Skin epidermis (tissue), 12 donors: ENCODE measurements at regions not wholly inside any gene's neighbourhood (a gene's known extent, or its start where the extent isn't known, plus 50 kb on each side); places are given as distances from the start of the nearest gene placed in this dataset.
"Not testable (repeated sequence)": the region's sequence is repeated elsewhere in the genome, so short reads cannot be mapped to it uniquely, and the experiment has no call there.

Experiments
- H3K27ac ChIP-seq, 21 experiments: fragments of 200-600 bp; sonication (generic) in 11 of 21; one replicate each; pipeline ENCODE4 v1.5.0; 2020; ENCODE audit warnings: mild to moderate bottlenecking in 3 of 21, inconsistent platforms in 2 of 21, moderate library complexity in 2 of 21
- H3K4me3 ChIP-seq, 7 experiments: fragments of 200-600 bp; sonication (generic) in 2 of 7; one replicate each; pipeline ENCODE4 v1.5.0; 2020; ENCODE audit warnings: inconsistent platforms in 2 of 7, mild to moderate bottlenecking in 2 of 7, moderate library complexity in 1 of 7

GRCh38 chr4:132767901-132768300 lies 381.2 kb upstream of the PCDH10 start:
- Histone ChIP-seq H3K27ac (no peak overlapping the region), H3K4me3 (no peak overlapping the region)

- Histone ChIP-seq H3K27ac (no peak overlapping the region), H3K4me3 (no peak overlapping the region)
Observed at GRCh38 chr4:132770776-132771175, 378.3 kb upstream of the PCDH10 start.

GRCh38 chr4:132792310-132792709 lies 356.8 kb upstream of the PCDH10 start:
- H3K4me3 ChIP-seq: no peak overlapping the region

GRCh38 chr4:132797856-132798255 lies 351.2 kb upstream of the PCDH10 start:
- no peak overlapping the region for H3K27ac ChIP-seq
- H3K4me3 ChIP-seq: no peak overlapping the region

More at GRCh38 chr4:132792310-132792709, 356.8 kb upstream of the PCDH10 start:
- no peak overlapping the region for H3K27ac ChIP-seq

- no peak overlapping the region for H3K4me3 ChIP-seq
- no peak overlapping the region for H3K27ac ChIP-seq
Observed at GRCh38 chr4:132809298-132810032, 339.6 kb upstream of the PCDH10 start.

- H3K27ac ChIP-seq, H3K4me3 ChIP-seq: not testable (repeated sequence)
Observed at GRCh38 chr4:132813061-132813460, 336.0 kb upstream of the PCDH10 start.

GRCh38 chr4:132818091-132818490 lies 331.0 kb upstream of the PCDH10 start:
- H3K27ac ChIP-seq: no peak overlapping the region
- no peak overlapping the region for H3K4me3 ChIP-seq

- H3K4me3 ChIP-seq: no peak overlapping the region
- no peak overlapping the region for H3K27ac ChIP-seq
Observed at GRCh38 chr4:132823419-132823818, 325.7 kb upstream of the PCDH10 start.

- H3K4me3 ChIP-seq: no peak overlapping the region
Observed at GRCh38 chr4:132824761-132825160, 324.3 kb upstream of the PCDH10 start.

GRCh38 chr4:132827522-132827921 lies 321.6 kb upstream of the PCDH10 start:
- H3K4me3 ChIP-seq: no peak overlapping the region
- H3K27ac ChIP-seq: no peak overlapping the region

More at GRCh38 chr4:132824761-132825160, 324.3 kb upstream of the PCDH10 start:
- no peak overlapping the region for H3K27ac ChIP-seq

- Histone ChIP-seq H3K4me3 (no peak overlapping the region), H3K27ac (no peak overlapping the region)
Observed at GRCh38 chr4:132838244-132838643, 310.9 kb upstream of the PCDH10 start.

GRCh38 chr4:132839070-132839469 lies 310.0 kb upstream of the PCDH10 start:
- H3K4me3 ChIP-seq: no peak overlapping the region
- H3K27ac ChIP-seq: no peak overlapping the region

GRCh38 chr4:132859929-132860328 lies 289.2 kb upstream of the PCDH10 start:
- no peak overlapping the region for H3K4me3 ChIP-seq
- no peak overlapping the region for H3K27ac ChIP-seq

GRCh38 chr4:132860976-132861375 lies 288.1 kb upstream of the PCDH10 start:
- Histone ChIP-seq H3K27ac (no peak overlapping the region), H3K4me3 (no peak overlapping the region)

GRCh38 chr4:132863619-132864018 lies 285.5 kb upstream of the PCDH10 start:
- Histone ChIP-seq H3K27ac (no peak overlapping the region), H3K4me3 (no peak overlapping the region)

GRCh38 chr4:132865458-132865857 lies 283.6 kb upstream of the PCDH10 start:
- Histone ChIP-seq H3K27ac (no peak overlapping the region), H3K4me3 (no peak overlapping the region)

- no peak overlapping the region for H3K27ac ChIP-seq
- H3K4me3 ChIP-seq: no peak overlapping the region
Observed at GRCh38 chr4:132865922-132866321, 283.2 kb upstream of the PCDH10 start.

- Histone ChIP-seq H3K27ac (no peak overlapping the region), H3K4me3 (no peak overlapping the region)
Observed at GRCh38 chr4:132866616-132867015, 282.5 kb upstream of the PCDH10 start.

- H3K4me3 ChIP-seq: no peak overlapping the region
- H3K27ac ChIP-seq: no peak overlapping the region
Observed at GRCh38 chr4:132893787-132894186, 255.3 kb upstream of the PCDH10 start.

- H3K4me3 ChIP-seq: no peak overlapping the region
- H3K27ac ChIP-seq: no peak overlapping the region
Observed at GRCh38 chr4:132901224-132901623, 247.9 kb upstream of the PCDH10 start.

- H3K27ac ChIP-seq: no peak overlapping the region
Observed at GRCh38 chr4:132910229-132910748, 238.8 kb upstream of the PCDH10 start.

GRCh38 chr4:132918096-132918495 lies 231.0 kb upstream of the PCDH10 start:
- Histone ChIP-seq H3K27ac (no peak overlapping the region), H3K4me3 (no peak overlapping the region)

More at GRCh38 chr4:132910229-132910748, 238.8 kb upstream of the PCDH10 start:
- no peak overlapping the region for H3K4me3 ChIP-seq
